ENCODE measurements at regions not wholly inside any gene's neighbourhood (a gene's known extent, or its start where the extent isn't known, plus 50 kb on each side); places are given as distances from the start of the nearest gene placed in this dataset.

DNA sequence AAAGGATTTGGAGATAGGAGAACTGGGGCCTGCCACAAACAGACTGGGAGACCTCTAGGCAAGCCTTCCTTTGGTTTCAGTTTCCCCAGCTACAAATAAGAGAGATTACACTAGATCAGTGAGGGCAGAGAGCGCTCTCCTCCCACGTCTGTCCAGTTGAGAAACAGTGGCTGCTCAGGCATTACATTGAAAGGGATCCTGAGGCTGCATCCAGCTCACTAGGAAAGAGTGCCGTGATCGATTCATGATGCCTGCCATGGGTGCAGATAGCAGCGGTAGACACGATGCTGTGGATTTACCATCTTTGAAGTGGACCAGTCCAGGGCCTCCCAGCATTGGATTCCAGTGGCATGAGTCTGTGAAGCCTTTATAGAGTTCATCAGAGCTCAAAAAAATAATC lies 62.6 kb downstream of the EN1 start:
- no peak for TF ChIP-seq POLR2A (IDR thresholded peaks at IDR 0.05)
- TF ChIP-seq, protein P1, sequence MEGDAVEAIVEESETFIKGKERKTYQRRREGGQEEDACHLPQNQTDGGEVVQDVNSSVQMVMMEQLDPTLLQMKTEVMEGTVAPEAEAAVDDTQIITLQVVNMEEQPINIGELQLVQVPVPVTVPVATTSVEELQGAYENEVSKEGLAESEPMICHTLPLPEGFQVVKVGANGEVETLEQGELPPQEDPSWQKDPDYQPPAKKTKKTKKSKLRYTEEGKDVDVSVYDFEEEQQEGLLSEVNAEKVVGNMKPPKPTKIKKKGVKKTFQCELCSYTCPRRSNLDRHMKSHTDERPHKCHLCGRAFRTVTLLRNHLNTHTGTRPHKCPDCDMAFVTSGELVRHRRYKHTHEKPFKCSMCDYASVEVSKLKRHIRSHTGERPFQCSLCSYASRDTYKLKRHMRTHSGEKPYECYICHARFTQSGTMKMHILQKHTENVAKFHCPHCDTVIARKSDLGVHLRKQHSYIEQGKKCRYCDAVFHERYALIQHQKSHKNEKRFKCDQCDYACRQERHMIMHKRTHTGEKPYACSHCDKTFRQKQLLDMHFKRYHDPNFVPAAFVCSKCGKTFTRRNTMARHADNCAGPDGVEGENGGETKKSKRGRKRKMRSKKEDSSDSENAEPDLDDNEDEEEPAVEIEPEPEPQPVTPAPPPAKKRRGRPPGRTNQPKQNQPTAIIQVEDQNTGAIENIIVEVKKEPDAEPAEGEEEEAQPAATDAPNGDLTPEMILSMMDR (IDR thresholded peaks at IDR 0.05) = no peak

All from esophagus squamous epithelium (tissue), 4 donors.